IMR-90 (cell line): ENCODE measurements at regions not wholly inside any gene's neighbourhood (a gene's known extent, or its start where the extent isn't known, plus 50 kb on each side); places are given as distances from the start of the nearest gene placed in this dataset.

Experiments
- ATAC-seq: fragments of 200-7000 bp; cut with Tn5 transposase; 2 replicates; pipeline ENCODE4 v1.9.1; 2020; ENCODE audit warnings: low read depth, mild to moderate bottlenecking, moderate library complexity
- BruUV-seq: library from RNA; stranded (reverse); fragments of 400-500 nt; replicated peaks from 2 replicates; lab custom pipeline; 2021; lab: Mats Ljungman, UMichigan
- CTCF ChIA-PET: fragments of 300-600 bp; formaldehyde crosslinking; extraction: SDS; loops from one replicate; lab custom pipeline; 2021; ENCODE audit warnings: antibody characterized with exemption; lab: Yijun Ruan, JAX
- POLR2A ChIA-PET: fragments of 300-600 bp; sonication (Branson Sonifier 250); formaldehyde crosslinking; loops from one replicate; lab custom pipeline; 2022; ENCODE audit warnings: antibody characterized with exemption; ENCODE audit not compliant: unreplicated experiment; lab: Charles Lee
- DNase-seq: peaks from one replicate; pipeline ENCODE4 v3.0.0; 2013
- H2AFZ ChIP-seq: replicated peaks from 2 replicates; pipeline ENCODE3; 2013; ENCODE audit warnings: low read length, mild to moderate bottlenecking; ENCODE audit not compliant: poor library complexity
- H2AK5ac ChIP-seq: 2 replicates; pipeline ENCODE4 v1.6.1; 2013; ENCODE audit warnings: low read depth, low read length, inconsistent platforms
- H2AK9ac ChIP-seq: replicated peaks from 2 replicates; pipeline ENCODE3; 2013; ENCODE audit warnings: mild to moderate bottlenecking, low read depth, low read length, moderate library complexity; ENCODE audit not compliant: poor library complexity
- H2BK120ac ChIP-seq: 2 replicates; pipeline ENCODE4 v1.6.1; 2013; ENCODE audit warnings: low read depth, low read length, inconsistent platforms
- H2BK15ac ChIP-seq: 3 replicates; pipeline ENCODE4 v1.6.1; 2013; ENCODE audit warnings: low read depth, low read length, inconsistent platforms
- H2BK20ac ChIP-seq: 2 replicates; pipeline ENCODE4 v1.6.1; 2013; ENCODE audit warnings: low read depth, mild to moderate bottlenecking, inconsistent platforms, low read length, moderate library complexity
- H2BK5ac ChIP-seq: 2 replicates; pipeline ENCODE4 v1.6.1; 2013; ENCODE audit warnings: mild to moderate bottlenecking, low read depth, low read length, inconsistent platforms; ENCODE audit not compliant: poor library complexity, severe bottlenecking
- H3K14ac ChIP-seq: replicated peaks from 2 replicates; pipeline ENCODE4 v1.6.1; 2013; ENCODE audit warnings: low read depth, low read length, inconsistent platforms
- H3K18ac ChIP-seq: 2 replicates; pipeline ENCODE4 v1.6.1; 2013; ENCODE audit warnings: low read depth, low read length, control low read depth
- H3K23ac ChIP-seq: 2 replicates; pipeline ENCODE4 v1.6.1; 2013; ENCODE audit warnings: low read depth, low read length, inconsistent platforms
- H3K27ac ChIP-seq: 2 replicates; pipeline ENCODE4 v1.5.1; 2013; ENCODE audit warnings: mild to moderate bottlenecking, control low read depth, low read length; ENCODE audit not compliant: insufficient read depth
- H3K27me3 ChIP-seq: 2 replicates; pipeline ENCODE4 v1.6.1; 2013; ENCODE audit warnings: low read length; ENCODE audit not compliant: control insufficient read depth, insufficient read depth
- H3K36me3 ChIP-seq: 2 replicates; pipeline ENCODE4 v1.6.1; 2013; ENCODE audit warnings: low read length, mixed read lengths; ENCODE audit not compliant: control insufficient read depth, insufficient read depth
- H3K4ac ChIP-seq: 2 replicates; pipeline ENCODE4 v1.6.1; 2013; ENCODE audit warnings: low read depth, low read length, inconsistent platforms
- H3K4me1 ChIP-seq: 2 replicates; pipeline ENCODE4 v1.6.1; 2013; ENCODE audit warnings: low read length, mixed read lengths; ENCODE audit not compliant: control insufficient read depth, insufficient read depth
- H3K4me2 ChIP-seq: 2 replicates; pipeline ENCODE4 v1.6.1; 2013; ENCODE audit warnings: low read depth, mild to moderate bottlenecking, control low read depth, low read length, moderate library complexity
- H3K4me3 ChIP-seq: 2 replicates; pipeline ENCODE4 v1.5.1; 2013; ENCODE audit warnings: low read depth, mild to moderate bottlenecking, control low read depth, low read length, moderate library complexity; ENCODE audit not compliant: insufficient read depth
- H3K56ac ChIP-seq: 2 replicates; pipeline ENCODE4 v1.6.1; 2013; ENCODE audit warnings: low read length, inconsistent platforms; ENCODE audit not compliant: insufficient read depth; ENCODE audit errors: extremely low read depth
- H3K79me1 ChIP-seq, 2 experiments: 2 replicates each; pipeline ENCODE4 v1.6.1; 2013; ENCODE audit warnings: low read length in 2 of 2, inconsistent platforms in 1 of 2, low read depth in 1 of 2
- H3K9ac ChIP-seq: 2 replicates; pipeline ENCODE4 v1.6.1; 2013; ENCODE audit warnings: low read depth, low read length, control low read depth
- H3K9me1 ChIP-seq: 2 replicates; pipeline ENCODE4 v1.6.1; 2013; ENCODE audit warnings: low read length, inconsistent platforms; ENCODE audit not compliant: insufficient read depth
- H3K9me3 ChIP-seq: 2 replicates; pipeline ENCODE4 v1.6.1; 2013; ENCODE audit warnings: low read length; ENCODE audit not compliant: control insufficient read depth, insufficient read depth
- H4K20me1 ChIP-seq: 2 replicates; pipeline ENCODE4 v1.6.1; 2013; ENCODE audit warnings: low read length, inconsistent platforms; ENCODE audit not compliant: insufficient read depth
- H4K5ac ChIP-seq: 2 replicates; pipeline ENCODE4 v1.6.1; 2013; ENCODE audit warnings: mild to moderate bottlenecking, low read depth, low read length, control low read depth
- H4K8ac ChIP-seq, 2 experiments: 2 replicates each; pipeline ENCODE4 v1.6.1; 2013; ENCODE audit warnings: low read depth in 2 of 2, low read length in 2 of 2, control low read depth in 1 of 2, inconsistent platforms in 1 of 2
- H4K91ac ChIP-seq: 2 replicates; pipeline ENCODE4 v1.6.1; 2013; ENCODE audit warnings: low read depth, low read length, inconsistent platforms; ENCODE audit not compliant: insufficient read depth
- BHLHE40 ChIP-seq: fragments of 150-350 bp; IDR thresholded peaks from 2 replicates; pipeline ENCODE4 v1.6.1; 2016; ENCODE audit warnings: mild to moderate bottlenecking, low read depth, low read length
- CEBPB ChIP-seq: IDR thresholded peaks from 2 replicates; pipeline ENCODE4 v1.6.1; 2012; ENCODE audit warnings: low read depth, low read length, improper control_type of control experiment
- CHD1 ChIP-seq: IDR thresholded peaks from 2 replicates; pipeline ENCODE4 v1.6.1; 2012; ENCODE audit warnings: low read depth, low read length, improper control_type of control experiment
- CTCF ChIP-seq: conservative IDR thresholded peaks from 2 replicates; pipeline ENCODE4 v1.5.1; 2012; ENCODE audit warnings: mild to moderate bottlenecking, low read depth, low read length, improper control_type of control experiment
- ELK1 ChIP-seq: fragments of 150-350 bp; IDR thresholded peaks from 2 replicates; pipeline ENCODE4 v1.6.1; 2016; ENCODE audit warnings: low read depth, mild to moderate bottlenecking, low read length, moderate library complexity, borderline replicate concordance
- FOS ChIP-seq: fragments of 150-350 bp; IDR thresholded peaks from 2 replicates; pipeline ENCODE4 v1.6.1; 2016; ENCODE audit warnings: low read depth, low read length
- MAFK ChIP-seq: IDR thresholded peaks from 2 replicates; pipeline ENCODE4 v1.6.1; 2012; ENCODE audit warnings: low read depth, low read length, improper control_type of control experiment
- MAZ ChIP-seq: IDR thresholded peaks from 2 replicates; pipeline ENCODE4 v1.6.1; 2012; ENCODE audit warnings: low read depth, mild to moderate bottlenecking, low read length, improper control_type of control experiment, moderate library complexity, borderline replicate concordance
- MXI1 ChIP-seq: IDR thresholded peaks from 2 replicates; pipeline ENCODE4 v1.6.1; 2012; ENCODE audit warnings: low read depth, mild to moderate bottlenecking, low read length, moderate library complexity, borderline replicate concordance
- NFE2L2 ChIP-seq: fragments of 150-350 bp; IDR thresholded peaks from 2 replicates; pipeline ENCODE4 v1.6.1; 2016; ENCODE audit warnings: low read depth, mild to moderate bottlenecking, low read length
- POLR2A ChIP-seq: IDR thresholded peaks from 2 replicates; pipeline ENCODE4 v1.6.1; 2012; ENCODE audit warnings: mild to moderate bottlenecking, low read depth, low read length
- RAD21 ChIP-seq: IDR thresholded peaks from 2 replicates; pipeline ENCODE4 v1.6.1; 2012; ENCODE audit warnings: low read length, improper control_type of control experiment
- RCOR1 ChIP-seq: IDR thresholded peaks from 2 replicates; pipeline ENCODE4 v1.6.1; 2012; ENCODE audit warnings: mild to moderate bottlenecking, low read length, improper control_type of control experiment; ENCODE audit not compliant: insufficient replicate concordance
- RFX5 ChIP-seq: IDR thresholded peaks from 2 replicates; pipeline ENCODE4 v1.8.0; 2012; ENCODE audit warnings: low read depth, mild to moderate bottlenecking, low read length, moderate library complexity
- SMC3 ChIP-seq: fragments of 150-350 bp; IDR thresholded peaks from 2 replicates; pipeline ENCODE4 v1.6.1; 2016; ENCODE audit warnings: low read depth, mild to moderate bottlenecking, antibody characterized with exemption, low read length, moderate library complexity
- WGBS, 2 experiments: methylation state at CpG; one replicate each; pipeline versions ENCODE4 v1.1.5 to v1.1.7; 2013; ENCODE audit warnings: missing lambda C conversion rate in 2 of 2; ENCODE audit not compliant: insufficient read length in 1 of 2; ENCODE audit errors: extremely low coverage in 2 of 2; 5-methylcytosine and 5-hydroxymethylcytosine counted together
- dilution Hi-C: fragments of 300-500 bp; cut with HindIII; formaldehyde crosslinking; loops from one replicate; pipeline ENCODE4 v1.14.3; 2018; ENCODE audit warnings: low sequenced_read_pairs; ENCODE audit not compliant: unreplicated experiment
- in situ Hi-C: fragments of 300-500 bp; cut with MboI; formaldehyde crosslinking; loops from 3 replicates; pipeline ENCODE4 v1.14.3; 2019; ENCODE audit warnings: low sequenced_read_pairs, inconsistent platforms, mixed read lengths
- intact Hi-C: fragments of 100-400 bp; cut with micrococcal nuclease; formaldehyde crosslinking; loops from 2 replicates; pipeline ENCODE4 v1.10.0; 2022
- TF ChIP-seq, protein P1 (sequence below): fragments of 150-350 bp; IDR thresholded peaks from 2 replicates; pipeline ENCODE4 v1.6.1; 2017; ENCODE audit warnings: mild to moderate bottlenecking, antibody characterized with exemption, low read length, low read depth

DNA sequence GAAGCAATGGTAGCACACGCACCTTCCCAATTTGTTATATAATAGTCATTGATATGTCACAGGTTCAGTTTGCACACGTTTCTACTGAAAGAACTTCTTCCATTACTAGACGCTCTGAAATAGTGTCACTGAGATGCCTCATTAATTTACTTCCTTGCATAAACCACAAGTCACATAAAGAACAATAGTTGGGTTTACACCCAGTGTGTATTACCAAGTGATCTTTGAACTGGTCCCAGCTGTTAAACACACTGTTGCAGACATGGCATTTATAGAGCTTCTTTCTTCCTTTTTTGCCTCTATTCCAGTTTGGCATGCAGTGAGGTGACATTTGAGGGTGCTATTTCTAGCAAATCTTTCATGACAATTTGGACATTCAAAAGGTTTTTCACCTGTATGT, 245.3 kb downstream of the EPM2A start:
- H2BK15ac ChIP-seq, result no peak overlapping the region
- no peaks in the 10 kb centered on the region for H4K20me1 ChIP-seq
- no peak overlapping the region for H2BK120ac ChIP-seq
- H3K56ac ChIP-seq, result no peak overlapping the region
- no peak overlapping the region for H2BK20ac ChIP-seq
- no peak overlapping the region for H2AK5ac ChIP-seq
- H2AFZ ChIP-seq, result no peak overlapping the region
- no peaks in the 10 kb centered on the region for H3K9me3 ChIP-seq
- H2AK9ac ChIP-seq, result no peak overlapping the region
- in situ Hi-C loops, result no loop called here
- intact Hi-C loops, result no loop called here
- no peaks in the 10 kb centered on the region for H3K9me1 ChIP-seq
- no CpG with 5 or more reads among the region's 3 CpGs for WGBS, 2 experiments
- BruUV-seq, result no TSS peak
- TF ChIP-seq MAZ (no peak), CTCF (no peak), MAFK (no peak), RCOR1 (no peak), RAD21 (no peak), RFX5 (no peak), FOS (no peak), CEBPB (no peak), POLR2A (no peak), ELK1 (no peak), NFE2L2 (no peak), MXI1 (no peak), CHD1 (no peak), BHLHE40 (no peak), SMC3 (no peak)
- TF ChIP-seq, protein P1, sequence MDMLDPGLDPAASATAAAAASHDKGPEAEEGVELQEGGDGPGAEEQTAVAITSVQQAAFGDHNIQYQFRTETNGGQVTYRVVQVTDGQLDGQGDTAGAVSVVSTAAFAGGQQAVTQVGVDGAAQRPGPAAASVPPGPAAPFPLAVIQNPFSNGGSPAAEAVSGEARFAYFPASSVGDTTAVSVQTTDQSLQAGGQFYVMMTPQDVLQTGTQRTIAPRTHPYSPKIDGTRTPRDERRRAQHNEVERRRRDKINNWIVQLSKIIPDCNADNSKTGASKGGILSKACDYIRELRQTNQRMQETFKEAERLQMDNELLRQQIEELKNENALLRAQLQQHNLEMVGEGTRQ, result no peak
- no peak overlapping the region for H4K5ac ChIP-seq
- H3K27ac ChIP-seq, result no peak overlapping the region
- no peak overlapping the region for H3K4me3 ChIP-seq
- no peak for ATAC-seq
- CTCF ChIA-PET, result no interaction called here
- no peak overlapping the region for H3K14ac ChIP-seq
- dilution Hi-C loops, result no loop called here
- no peaks in the 10 kb centered on the region for H3K36me3 ChIP-seq
- no peak overlapping the region for H2BK5ac ChIP-seq
- no peak overlapping the region for H4K8ac ChIP-seq
- no peak overlapping the region for H3K23ac ChIP-seq
- no peaks in the 10 kb centered on the region; the same call in 1 of the 2 replicates for H3K27me3 ChIP-seq
- no peaks in the 10 kb centered on the region for H3K4me1 ChIP-seq
- H3K9ac ChIP-seq, result no peak overlapping the region
- H3K4me2 ChIP-seq, result no peak overlapping the region
- no peak overlapping the region for H3K4ac ChIP-seq
- POLR2A ChIA-PET, result no interaction called here
- DNase-seq, result no peak
- no peaks in the 10 kb centered on the region for H3K79me1 ChIP-seq
- H3K18ac ChIP-seq, result no peak overlapping the region
- no peak overlapping the region for H4K91ac ChIP-seq
